CD4-positive, alpha-beta T cell treated with Interferon alpha-2 for 1 hour (primary cell): ENCODE measurements at regions not wholly inside any gene's neighbourhood (a gene's known extent, or its start where the extent isn't known, plus 50 kb on each side); places are given as distances from the start of the nearest gene placed in this dataset.

ENCODE experiments used
- DNase-seq, 2 donors: peaks; one replicate each; pipeline ENCODE4 v3.0.0-alpha.2; 2020 to 2022

DNA sequence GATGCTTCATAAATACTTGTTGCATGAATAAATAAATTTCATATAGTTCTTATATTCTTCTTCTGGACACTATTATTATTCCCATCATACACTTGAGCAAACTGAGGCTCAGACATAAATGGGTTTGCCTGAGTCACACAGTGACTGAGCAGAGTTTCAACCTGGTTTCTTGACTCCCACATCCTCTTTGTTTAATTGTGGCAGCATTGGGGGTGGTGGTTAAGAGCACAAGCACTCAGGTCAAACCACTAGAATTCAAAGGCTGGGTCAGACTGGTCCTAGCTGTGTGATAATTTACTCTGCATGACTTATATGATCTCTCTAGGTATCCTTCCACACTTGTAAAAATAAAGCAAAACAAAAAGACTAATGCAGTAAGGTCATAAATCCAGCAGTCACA, 274.9 kb upstream of the SRRM4 start:
- DNase-seq, result no peak

DNA sequence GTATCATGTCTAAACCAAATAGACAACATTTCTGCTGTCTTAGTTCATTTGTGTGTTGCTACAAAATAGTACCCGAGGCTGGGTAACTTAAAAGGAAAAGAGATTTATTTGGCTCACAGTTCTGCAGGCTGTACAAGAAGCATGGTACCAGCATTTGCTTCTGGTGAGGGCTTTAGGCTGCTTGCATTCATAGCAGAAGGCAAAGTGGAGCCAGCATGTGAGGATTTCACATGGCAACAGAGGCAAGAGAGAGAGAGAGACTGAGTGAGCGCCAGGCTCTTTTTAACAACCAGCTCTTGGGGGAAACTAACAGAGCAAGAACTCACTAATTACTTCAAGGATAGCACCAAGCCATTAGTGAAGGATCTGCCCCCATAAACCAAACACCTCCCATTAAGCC, 271.4 kb upstream of the SRRM4 start:
- DNase-seq, result no peak

DNA sequence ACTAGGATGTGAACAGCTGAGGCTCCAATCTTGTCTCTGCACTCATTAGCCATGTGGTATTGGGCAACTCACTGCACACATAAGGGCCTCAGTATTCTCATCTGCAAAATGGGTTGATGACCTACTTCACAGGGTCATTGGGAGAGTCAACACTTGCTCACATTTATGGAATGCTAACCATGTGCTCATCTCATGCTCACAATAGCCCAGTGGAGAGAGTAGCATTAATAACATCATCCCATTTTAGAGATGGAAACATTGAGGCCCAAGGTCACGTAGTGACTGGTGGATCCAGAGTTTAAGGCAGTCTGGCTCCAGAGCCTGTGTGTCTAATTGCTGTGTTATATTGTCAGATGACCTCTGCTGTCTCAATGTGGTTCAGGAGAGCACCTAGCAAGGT, 270.2 kb upstream of the SRRM4 start:
- DNase-seq, result no peak

DNA sequence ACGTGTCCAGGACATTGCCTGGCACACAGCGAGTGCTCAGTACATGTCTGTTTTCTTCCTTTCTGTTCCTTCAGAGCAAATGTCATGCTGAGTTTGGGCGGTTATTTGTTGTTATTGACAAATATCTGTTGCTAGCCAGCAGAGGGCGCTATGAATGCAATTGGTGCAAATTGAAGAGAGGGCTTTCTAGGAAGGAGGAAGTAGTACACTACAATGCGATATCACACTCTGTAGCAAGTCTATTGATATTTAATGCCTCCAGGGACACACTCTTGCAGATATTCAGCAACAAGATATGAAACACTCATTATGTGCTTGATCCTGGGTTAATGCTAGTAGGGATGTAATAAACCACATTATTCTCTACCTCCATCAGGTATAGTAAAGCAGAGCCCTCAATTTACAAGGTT, 267.3 kb upstream of the SRRM4 start:
- DNase-seq, result peak in 1 of 2 donors; percentile 1

DNA sequence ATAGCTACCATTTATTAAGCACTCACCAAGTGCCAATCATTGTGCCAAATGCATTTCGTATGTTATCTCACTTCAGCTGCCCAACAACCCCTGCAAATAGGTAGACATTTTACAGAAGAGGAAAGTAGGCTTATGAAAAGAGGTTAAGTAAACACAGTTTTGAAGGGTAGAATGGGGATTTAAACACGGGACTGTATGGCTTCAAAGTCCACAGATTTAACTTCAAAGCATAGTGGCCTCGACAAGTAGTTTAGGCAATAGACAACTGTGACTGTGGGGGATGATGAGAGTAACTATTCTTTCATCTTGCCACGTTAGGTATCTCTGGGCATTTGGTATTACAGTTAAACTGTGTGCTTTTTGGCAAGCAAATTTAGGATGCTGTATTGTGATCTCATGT, 266.8 kb upstream of the SRRM4 start:
- no peak for DNase-seq

DNA sequence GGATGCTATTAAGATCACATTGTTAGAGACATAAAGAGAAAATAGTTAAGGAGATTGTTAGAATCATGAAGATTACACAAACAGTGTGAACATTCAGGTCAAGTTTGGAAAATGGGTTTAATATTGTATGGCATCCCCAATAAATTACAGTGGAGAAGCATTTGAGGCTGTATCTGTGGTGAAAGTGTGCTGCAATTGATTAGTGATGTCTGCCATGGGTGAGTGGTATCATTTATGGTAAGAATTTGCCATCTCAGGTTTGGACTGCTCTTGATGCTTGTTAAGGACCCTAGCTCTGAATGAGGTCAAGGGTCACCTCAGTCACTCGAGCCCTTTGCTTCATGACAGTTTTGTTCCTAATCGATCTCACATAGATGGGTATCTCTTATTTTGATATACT, 265.7 kb upstream of the SRRM4 start:
- no peak for DNase-seq

DNA sequence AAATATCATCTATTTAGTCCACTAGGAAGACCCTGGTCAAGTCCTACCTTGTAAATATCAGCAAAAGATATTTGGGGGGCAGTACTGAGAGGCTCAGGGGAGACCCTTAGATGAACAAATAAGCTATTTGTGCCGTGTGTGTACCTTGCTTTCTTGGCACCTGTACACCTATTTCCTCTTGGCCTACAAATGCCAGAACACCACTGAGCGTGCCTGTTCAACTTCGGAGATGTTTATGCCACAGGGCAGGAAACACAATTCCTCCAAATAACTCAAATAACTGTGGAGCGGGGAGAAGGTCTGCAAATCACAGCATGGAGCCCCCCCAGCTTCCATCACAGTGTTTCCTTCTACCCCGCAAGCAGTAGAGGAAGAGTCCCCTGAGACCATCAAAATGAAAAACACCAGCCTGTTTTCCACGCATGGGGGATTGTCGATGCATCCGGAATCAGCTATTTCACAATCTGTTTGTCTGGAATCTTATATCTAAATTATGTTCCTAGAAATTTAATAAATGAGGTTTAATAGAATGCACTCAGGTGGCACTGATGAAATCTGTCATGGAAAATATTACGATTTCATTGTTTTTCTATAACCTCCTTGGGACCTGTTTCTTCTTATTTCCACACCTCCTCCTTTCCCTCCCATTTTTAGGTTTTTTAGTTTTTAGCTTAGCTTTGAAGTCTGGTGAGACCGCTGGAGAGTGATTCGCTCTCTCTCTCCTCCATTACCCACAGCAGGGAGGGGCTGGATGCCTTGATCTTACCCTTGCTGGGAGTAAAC, 254.0 kb upstream of the SRRM4 start:
- no peak for DNase-seq

DNA sequence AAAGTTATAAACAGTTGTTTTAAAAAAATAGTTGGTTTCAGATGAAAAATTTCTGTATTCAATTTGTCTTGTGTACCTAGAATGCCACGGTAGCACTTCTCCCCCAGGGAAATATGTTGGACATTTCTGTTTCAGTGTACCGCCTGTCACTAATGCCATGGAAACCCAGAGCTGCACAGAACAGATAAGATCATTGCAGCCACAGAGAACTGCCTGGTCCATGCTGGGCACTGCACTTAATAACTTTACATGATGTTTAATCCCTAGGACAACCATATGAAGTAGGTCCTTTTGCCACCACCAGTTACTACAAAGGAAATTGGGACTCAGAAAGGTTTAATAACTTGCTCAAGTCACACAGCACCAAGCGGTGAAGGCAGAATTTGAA, 253.4 kb upstream of the SRRM4 start:
- DNase-seq, result no peak

DNA sequence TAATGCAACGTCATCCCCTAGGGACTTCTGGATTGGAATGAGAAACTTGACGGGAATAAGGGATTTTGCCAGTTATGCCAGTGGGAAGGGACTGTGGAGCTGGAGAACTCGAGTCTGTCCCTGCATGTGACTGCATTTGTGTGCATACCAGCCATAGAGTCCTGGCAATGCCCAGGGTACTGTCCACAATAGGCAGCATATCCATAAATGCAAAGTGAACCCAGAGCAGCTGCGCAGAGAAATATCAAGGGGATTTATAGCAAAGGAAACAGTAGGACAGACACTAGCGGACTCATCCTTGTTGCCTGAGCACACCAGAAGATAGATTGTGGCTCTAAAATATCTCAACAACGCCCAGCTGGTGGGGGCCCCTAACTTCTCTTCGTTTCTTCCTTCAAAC, 247.1 kb upstream of the SRRM4 start:
- no peak for DNase-seq

DNA sequence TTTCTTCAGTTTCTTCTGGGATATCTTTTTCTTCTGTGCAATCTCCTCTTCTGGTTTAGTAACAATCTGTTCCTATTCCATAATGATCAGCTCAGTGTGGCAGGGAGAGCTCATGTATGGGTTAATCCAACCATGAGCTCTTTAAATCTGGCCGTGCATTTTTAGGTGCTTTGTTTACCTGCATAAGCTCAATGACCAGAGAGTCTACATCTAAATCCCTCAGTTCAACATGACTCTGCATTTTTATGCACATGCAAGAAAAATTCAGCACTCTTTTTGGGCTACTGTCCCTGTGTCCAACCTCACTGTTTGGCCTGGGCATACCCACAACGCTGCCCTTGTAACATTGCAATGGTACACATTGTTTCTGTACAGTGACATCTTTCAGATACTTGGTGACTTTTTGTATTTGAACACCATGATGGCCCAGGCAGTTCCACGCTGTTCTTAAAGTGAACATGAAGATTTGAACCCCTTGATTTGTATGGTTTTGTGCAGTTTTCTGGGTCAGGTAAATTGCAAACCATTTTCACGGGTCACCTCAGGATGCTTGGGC, 243.3 kb upstream of the SRRM4 start:
- no peak for DNase-seq

DNA sequence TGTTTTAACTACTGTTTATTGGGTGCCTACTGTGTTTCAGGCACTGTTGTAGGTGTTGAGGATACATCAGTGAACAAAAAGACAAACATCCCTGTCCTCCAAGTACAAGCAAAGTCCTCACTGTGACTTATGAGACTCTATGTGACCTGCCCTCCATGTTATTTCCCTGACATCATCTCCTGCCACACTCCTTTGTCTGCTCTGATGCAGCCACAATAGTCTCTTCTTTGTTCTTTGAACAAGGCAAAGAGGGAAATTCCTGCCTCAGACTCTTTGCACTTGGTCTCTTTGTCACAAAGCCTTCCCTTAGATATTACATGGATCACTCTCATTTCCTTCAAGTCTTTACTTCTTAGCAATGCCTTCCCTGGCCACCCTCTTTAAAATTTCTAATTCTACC, 240.1 kb upstream of the SRRM4 start:
- no peak for DNase-seq

DNA sequence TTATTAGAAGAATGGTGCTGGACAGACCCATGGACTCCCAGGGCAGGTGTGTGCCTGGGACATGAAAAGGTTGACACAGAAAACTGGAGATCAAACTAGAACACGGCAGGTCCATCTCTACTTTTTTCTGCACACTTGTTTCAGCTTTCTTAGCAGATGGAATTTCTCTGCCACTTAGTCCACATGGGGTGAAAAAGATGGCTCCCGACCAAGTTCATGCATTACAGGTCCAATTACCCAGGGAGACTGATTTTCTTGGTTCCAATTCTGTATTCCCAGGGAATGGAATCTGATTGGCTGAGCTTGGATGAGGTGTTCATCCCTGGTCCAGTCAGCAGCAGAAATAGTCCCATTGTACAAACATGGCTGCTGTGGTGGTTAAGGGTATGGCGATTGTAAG, 238.9 kb upstream of the SRRM4 start:
- no peak for DNase-seq

DNA sequence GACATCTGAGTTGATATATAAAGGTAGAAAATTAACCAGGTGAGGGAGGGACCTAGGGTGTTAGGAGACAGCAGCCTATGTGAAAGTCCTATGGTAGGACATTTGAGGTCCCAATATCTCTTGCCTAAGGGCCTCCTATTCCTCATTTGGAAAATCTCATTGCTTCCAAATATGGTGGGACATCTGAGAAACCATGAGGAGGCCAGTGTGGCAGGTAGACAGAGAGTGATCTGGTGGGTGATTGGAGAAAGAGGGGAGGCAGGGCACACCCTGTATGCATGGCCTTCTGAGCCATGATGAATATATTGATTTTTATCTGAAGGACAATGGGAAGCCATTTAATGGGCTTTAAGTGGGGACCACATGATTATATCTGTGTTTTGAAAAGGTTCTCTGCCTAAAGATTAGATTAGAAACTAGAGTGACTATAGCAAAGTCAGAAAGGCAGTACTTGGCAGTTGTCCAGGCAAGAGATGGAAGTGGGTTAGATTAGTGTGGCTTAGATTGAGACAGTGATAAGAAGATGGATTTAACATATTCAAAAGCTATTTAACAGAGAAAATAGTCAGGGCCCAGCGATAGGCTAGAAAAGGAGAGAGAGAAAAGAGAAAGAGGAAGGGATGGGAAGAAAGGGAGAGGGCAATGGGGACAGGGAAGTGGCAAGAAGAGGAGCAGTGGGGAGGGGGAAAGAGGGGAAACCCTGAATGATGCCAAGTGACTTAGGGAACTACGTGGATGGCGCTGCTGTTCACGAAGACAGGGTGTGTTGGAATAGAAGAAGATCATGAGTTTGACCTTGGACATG, 237.2 kb upstream of the SRRM4 start:
- DNase-seq, result no peak

DNA sequence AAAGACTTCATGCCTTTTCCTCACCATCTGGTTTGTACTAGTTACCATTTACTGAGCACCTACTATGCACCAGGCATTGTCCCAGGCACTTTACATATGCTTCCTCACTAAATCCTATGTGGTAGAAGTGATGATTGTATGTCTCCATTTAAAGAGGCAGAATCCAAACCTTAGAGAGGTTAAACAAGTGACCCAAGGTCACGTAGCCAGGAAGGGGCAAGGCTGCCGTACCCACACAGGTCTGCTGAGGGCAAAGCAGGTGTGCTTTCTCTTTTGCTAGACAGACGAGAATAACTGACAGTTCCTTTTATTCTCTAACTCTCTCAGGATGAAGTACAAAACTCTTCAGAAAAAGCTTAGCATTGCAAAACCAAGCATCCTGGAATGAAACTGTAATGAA, 235.2 kb upstream of the SRRM4 start:
- DNase-seq, result no peak

DNA sequence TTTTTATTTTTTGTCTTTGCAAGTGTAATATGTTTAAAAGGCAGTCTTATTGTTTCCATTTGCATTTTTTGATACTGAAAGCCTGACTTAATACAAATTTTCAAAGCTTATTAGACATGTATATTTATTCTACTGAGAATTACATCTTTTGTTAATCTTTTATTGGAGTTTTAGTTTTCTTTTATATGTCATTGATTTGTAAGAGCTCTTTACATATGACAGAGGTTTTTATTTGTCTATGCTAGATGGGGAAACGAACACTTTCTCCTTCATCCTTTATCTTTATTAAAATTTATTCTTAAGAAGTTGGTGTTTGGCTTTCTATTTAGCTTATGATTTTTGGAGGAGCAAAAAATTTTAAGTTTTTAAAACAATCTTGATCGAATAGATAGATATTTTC, 234.4 kb upstream of the SRRM4 start:
- no peak for DNase-seq

DNA sequence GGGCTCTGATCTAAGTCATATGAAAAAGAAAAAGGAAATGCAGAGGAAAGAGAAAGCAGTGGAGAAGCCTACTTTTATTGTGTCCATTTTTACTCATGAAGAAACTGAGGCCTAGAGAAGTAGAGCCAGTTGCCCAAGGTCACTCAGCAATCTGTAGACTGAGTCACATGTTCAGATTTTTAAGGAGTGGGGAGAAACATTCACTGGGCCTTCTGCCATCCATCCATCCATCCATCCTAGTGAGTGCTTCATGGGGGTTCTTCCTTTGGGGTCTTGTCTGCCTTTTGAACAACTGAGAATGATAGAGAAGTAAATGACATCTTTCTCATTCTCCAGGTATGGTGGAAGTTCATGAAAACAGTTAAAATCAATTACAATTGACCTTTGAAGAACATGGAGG, 233.6 kb upstream of the SRRM4 start:
- no peak for DNase-seq

DNA sequence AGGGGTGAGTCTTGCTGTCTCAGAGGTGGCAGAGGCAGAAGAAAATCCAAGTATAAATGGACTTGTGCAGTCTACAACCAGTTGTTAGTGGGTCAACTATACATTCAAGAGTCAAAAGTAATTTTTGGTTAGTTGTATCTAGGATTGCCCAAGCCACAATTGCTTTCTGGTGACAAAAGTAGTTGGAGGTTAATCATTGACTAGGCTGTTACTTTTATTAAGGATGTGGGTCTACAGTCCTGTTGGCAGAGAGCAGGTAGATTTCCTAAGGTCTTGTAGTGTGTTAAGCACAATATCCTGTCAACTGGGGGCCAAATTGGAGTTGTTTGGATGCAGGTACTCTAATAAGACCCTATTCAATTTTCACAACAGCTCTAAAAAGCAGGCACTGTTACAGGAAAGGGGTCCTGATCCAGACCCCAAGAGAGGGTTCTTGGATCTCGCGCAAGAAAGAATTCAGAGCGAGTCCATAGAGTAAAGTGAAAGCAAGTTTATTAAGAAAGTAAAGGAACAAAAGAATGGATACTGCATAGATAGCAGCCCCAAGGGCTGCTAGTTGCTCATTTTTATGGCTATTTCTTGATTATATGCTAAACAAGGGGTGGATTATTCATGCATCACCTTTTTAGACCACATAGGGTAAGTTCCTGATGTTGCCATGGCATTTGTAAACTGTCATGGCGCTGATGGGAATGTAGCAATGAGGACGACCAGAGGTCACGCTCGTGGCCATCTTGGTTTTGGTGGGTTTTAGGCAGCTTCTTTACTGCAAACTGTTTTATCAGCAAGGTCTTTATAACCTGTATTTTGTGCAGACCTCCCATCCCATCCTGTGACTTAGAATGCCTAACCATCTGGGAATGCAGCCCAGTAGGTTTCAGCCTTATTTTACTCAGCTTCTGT, 232.6 kb upstream of the SRRM4 start:
- DNase-seq, result no peak

DNA sequence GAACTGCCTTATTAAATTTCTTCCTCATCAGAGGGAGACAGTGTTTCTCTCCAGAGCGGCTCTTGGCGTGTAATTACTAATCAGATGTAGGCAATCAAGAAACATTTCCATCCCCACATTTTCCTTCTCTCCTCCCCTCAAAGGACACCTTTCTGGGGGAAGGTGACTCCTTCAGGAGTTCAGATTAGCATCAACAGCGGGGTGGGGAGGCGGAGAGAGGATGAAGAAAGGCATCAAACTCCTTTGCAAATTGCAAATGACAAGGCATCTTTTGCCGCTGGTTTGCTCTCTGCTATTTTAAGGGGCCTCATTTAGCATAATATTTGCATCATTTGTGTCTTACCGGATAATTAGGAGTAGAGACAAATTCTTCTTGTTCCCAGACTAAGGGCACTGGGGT, 231.7 kb upstream of the SRRM4 start:
- no peak for DNase-seq

DNA sequence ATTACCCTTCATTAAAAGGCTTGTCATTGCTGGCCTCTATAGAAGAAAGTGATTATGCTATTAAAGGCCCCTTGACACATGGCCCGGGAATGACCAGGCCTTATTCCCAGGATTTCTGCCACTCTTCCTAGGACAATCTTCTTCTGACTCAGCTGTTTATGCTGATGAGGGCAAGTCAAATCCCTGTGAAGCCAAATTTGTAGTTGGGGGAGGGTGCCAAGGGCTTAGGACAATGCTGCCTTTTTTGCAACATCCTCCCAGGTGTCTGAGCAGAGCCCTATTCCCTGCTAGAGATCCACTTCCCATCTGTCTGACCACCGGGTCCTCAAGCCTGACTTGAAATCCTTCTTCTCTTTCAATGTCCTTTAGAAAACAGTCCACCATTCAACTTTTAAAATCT, 230.7 kb upstream of the SRRM4 start:
- no peak for DNase-seq

DNA sequence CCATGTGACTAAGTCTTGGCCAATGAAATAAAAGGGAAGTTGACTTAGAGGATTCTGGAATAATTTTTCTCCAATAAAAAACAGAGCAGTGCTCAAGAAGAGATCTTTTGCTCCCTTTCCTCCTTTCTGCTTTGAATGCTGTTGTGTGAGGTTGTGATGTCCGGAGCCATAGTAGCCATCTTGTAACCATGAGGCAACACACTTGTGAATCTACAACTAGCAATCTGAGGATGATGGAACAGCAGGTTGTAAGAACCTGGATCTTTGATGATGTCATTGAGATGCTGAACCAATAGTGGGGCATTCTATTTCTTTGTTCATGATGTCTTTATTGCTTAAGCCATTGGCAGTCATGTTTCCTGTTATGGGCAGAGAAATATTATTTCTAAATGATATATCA, 230.0 kb upstream of the SRRM4 start:
- DNase-seq, result no peak

DNA sequence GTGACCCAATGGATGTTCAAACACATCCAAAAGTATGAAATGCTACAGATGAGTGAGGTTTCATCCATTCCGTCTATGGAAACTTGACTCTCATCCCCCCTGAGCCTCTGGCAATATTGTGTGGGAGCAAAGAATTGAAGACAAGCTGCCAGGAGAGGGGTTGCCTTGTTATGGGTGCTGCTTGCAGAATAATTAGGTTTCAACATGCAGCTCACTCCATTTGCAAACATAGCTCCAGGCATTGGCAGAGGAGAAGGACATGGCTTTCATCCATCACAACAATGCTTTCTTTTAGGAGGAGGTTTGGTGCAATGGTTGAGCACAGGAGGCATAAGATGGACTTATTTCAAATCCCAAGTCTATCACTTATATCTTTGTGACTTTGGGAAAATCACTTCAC, 220.7 kb upstream of the SRRM4 start:
- DNase-seq, result no peak

DNA sequence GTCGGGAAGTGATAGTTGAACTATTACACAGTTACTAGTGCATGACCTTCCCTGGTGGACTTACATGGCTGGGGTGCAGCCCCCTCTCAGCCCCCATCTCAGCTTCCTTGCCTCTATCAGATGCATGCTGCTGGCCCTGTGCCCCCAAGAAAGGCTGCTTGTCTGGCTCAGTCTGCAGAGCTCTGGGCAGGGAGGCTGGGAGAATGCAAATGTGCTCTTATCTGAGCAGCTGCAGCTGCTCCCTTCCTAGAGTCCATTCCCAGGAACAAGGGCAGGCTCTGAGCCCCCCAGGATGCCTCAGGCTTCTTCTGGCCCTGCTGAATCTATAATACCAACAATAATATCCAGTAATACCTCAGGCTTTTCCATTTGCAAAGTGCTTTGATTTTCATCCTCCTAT, 218.1 kb upstream of the SRRM4 start:
- DNase-seq, result no peak
